Ureter (tissue), 1 donor: ENCODE measurements at regions not wholly inside any gene's neighbourhood (a gene's known extent, or its start where the extent isn't known, plus 50 kb on each side); places are given as distances from the start of the nearest gene placed in this dataset.
"Not testable (repeated sequence)": the region's sequence is repeated elsewhere in the genome, so short reads cannot be mapped to it uniquely, and the experiment has no call there.

Experiments
- DNase-seq: peaks from one replicate; pipeline ENCODE4 v3.0.0-alpha.2; 2020; ENCODE audit warnings: low spot score
- donor health status: DM: yes; HTN: yes; CAD: no.

DNA sequence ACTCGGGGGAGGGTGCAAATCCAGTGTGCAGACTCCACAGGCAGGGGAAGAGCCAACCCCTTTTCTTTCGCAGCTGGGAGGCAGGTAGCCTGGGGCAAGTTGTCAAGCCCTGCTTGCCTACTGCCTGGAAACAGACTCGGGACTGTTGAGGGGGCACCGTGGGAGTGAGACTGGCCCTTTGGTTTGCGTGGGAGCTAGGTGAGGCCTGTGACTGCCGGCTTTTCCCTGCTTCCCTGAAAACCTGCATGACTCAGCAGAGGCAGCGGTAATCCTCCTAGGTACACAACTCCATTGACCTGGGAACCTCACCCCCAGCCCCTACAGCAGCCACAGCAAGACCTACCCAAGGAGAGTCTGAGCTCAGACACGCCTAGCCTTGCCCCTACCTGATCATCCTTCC, 509.5 kb downstream of the DTWD2 start:
- DNase-seq: no peak

DNA sequence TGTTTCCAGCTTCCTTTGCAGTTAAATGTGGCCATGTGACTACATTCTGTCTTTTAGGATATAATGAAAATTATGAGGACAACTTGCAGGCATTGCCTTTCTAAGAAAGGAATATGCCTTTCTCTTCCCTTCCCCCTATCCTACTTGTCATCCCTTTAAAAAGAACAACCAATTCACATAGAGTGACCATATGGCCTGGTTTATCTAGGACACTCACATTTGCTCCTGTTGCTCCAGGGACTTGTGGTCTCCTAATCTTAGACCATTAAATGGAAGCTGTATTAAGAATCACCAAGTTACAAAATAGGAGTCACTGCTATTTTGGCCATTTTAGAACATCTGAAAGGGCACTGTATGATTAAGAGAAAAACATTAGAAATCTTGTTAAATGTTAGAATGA, 520.3 kb downstream of the DTWD2 start:
- no peak for DNase-seq

GRCh38 chr5:118467103-118467502, 521.2 kb downstream of the DTWD2 start:
- DNase-seq: no peak

- DNase-seq: no peak
Measured at GRCh38 chr5:118466418-118466817, 521.9 kb downstream of the DTWD2 start.

- not testable (repeated sequence) for DNase-seq
Measured at GRCh38 chr5:118462276-118462675, 526.1 kb downstream of the DTWD2 start.

- DNase-seq: no peak
Measured at GRCh38 chr5:118461436-118461835, 526.9 kb downstream of the DTWD2 start.

GRCh38 chr5:118459490-118459889, 528.9 kb downstream of the DTWD2 start:
- DNase-seq: no peak

DNA sequence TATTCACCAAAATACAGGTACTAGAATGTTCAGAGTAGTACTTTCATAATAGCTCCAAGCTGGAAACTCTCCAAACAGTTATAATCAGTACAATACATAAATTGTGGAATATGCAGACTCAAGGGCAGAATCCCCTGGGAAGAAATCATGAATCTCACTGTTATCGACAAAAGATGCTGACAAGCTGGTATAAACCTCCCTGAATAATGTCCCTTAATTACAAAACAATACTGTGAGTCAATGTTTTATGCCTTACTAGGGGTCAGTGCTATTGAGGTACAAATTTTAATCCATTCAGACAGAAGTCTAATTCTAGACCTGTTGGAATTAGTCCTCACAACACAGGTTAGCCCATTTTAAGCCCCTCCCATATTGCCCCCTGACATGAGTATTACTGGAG, 532.3 kb downstream of the DTWD2 start:
- no peak for DNase-seq

- DNase-seq: no peak
Measured at GRCh38 chr5:118451697-118452247, 536.6 kb downstream of the DTWD2 start.

- DNase-seq: no peak
Measured at GRCh38 chr5:118450554-118451332, 537.6 kb downstream of the DTWD2 start.

GRCh38 chr5:118447350-118447749, 541.0 kb downstream of the DTWD2 start:
- no peak for DNase-seq

DNA sequence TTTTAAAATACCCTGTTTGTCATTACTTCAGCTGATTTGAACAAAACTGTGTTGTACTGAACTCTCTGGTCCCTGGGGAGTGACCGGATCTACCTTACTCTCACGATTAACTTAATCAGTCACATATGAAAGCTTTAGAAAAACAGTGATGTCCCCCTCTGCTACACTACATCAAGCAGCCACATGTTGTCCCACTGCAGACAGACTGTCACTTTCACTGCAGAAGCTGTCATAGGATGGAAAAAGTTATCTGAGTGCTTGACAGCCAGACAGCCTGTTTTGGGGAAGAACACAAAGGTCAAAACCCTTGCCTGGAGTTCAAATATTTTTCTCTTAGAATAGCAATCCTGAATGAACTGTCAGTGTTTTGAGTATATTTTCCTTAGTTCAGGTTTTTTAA, 546.4 kb downstream of the DTWD2 start:
- DNase-seq: no peak

- no peak for DNase-seq
Measured at GRCh38 chr5:118441034-118441433, 547.3 kb downstream of the DTWD2 start.

- DNase-seq: no peak
Measured at GRCh38 chr5:118440496-118440895, 547.9 kb downstream of the DTWD2 start.

GRCh38 chr5:118439831-118440230, 548.5 kb downstream of the DTWD2 start:
- no peak for DNase-seq

DNA sequence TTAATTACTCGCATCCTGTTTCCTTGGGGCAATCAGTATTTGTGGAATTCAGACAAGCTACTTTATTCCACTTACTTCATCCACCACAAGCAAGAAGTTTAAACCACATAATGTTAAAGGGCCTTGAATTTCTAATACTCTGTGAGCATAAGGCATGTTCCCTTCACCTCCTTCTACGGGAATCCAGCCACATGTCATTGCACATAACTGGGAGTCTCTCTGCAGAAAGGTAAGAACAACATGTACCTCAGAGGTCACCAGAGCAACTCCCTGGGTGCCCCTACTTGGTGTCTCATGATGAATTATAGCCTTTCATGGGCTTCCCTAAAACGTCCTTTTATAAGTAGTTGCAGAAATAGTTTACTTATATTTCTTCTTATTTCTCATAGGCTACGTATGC, 553.2 kb downstream of the DTWD2 start:
- no peak for DNase-seq

GRCh38 chr5:118434522-118434921, 553.8 kb downstream of the DTWD2 start:
- DNase-seq: no peak

- no peak for DNase-seq
Measured at GRCh38 chr5:118430076-118430475, 558.3 kb downstream of the DTWD2 start.

GRCh38 chr5:118407958-118408357, 580.4 kb downstream of the DTWD2 start:
- no peak for DNase-seq

DNA sequence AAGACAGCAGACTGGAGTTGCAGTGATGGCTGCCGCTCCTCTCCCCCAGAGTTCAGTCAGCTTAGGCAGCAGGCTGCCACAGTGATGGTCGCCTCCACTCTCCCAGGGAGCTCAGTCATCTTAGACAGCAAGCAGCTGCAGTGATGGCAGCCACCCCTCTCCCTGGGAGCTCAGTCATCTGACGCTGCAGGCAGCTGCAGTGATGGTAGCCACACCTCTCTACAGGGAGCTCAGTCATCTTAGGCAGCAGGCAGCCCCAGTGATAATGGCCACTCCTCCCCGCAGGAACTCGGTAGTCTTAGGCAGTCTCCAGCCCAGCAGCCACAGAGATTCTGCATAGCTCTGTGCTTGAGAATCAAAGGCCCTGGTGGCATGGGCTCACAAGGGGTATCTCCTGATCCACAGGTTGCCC, 582.7 kb downstream of the DTWD2 start:
- no peak for DNase-seq

GRCh38 chr5:118397236-118397635, 591.1 kb downstream of the DTWD2 start:
- no peak for DNase-seq

DNA sequence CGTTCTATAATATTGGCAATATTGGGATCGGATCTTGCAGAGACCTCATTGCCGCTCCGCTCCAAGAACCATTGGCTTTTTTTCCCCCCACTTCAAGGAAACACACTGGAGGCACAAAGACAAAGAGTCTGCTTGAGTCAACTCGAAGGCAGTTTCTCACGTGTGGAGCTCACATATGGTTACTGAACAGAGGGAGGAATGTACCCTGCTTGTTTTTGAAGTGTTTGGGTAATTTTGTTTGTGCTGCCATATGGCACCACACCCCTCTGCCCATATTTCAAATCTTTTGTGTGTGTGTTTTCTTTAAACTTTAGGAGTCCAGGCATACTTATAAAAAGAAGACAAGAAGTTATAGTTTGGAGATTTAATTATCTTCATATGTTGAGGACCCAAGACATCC, 595.9 kb downstream of the DTWD2 start:
- DNase-seq: no peak

- not testable (repeated sequence) for DNase-seq
Measured at GRCh38 chr5:118382931-118383330, 605.4 kb downstream of the DTWD2 start.

GRCh38 chr5:118379470-118379869, 608.9 kb downstream of the DTWD2 start:
- DNase-seq: no peak
